GM19438 (cell line): ENCODE measurements at regions not wholly inside any gene's neighbourhood (a gene's known extent, or its start where the extent isn't known, plus 50 kb on each side); places are given as distances from the start of the nearest gene placed in this dataset.

Experiments used
- ATAC-seq: cut with Tn5 transposase; IDR thresholded peaks from one replicate; pipeline ENCODE4 v1.9.1; 2021; ENCODE audit warnings: low read depth; ENCODE audit not compliant: unreplicated experiment

DNA sequence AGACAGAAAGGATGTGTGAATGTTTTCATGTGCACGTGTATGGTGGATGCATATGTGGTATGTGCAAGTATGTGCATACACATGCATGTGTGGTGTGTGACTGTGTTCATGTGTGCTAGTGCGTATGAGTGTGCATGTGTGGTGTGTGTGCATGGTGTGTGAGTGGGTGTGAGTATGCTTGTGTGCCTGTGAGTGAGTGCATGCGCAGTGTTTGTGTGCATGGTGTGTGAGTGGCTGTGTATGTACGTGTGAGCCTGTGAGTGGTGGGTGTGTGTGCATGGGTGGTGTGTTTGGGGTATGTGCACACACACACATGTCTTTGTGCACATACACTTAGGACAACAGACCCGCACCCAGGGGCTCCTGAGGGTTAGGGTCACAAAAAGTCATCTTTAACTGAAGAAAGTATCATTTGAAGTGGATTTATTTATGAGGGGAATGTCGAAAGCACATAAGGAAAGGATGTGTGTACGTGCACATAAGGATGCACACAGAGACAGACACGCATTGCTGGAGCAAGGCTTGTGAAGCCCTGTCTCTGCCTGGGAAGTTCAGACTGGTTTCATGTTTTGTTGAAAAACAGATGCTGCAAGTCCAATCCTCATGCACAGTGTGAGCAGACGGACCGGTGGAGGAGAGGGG lies 237.0 kb downstream of the SYK start:
- no peak for ATAC-seq

DNA sequence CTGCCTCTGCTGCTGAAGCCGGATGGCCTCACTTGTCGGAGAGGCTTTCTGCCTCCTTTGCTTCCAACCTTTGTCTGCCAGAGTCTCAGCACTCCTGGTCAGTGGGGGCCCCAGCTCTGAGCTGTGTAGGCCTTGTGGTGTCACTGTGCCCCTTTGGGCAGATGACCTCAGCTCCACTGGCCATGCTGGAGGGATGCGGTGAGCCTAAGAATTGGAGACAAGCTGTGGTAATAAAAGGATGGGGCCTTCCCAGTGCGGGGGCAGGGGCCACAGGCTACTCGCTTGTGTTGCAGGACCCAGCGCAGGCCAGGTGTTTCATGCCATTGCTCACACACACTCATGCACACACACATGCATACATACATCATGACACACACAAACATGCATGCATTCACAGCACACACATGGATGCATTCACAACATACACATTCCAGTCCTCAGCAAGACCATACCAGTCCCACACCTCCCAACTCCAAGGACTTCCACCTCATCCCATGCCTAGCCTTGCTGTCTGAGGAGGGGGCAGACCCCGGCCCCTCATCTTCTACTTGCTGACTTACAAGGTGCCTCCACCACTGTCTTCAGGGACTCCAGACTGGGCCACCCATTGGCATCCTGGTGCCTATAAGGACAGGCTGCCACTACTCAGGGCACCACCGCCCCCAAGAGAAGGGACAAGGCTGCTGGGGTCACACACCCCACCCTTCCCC lies 237.7 kb downstream of the SYK start:
- ATAC-seq, result no peak

- ATAC-seq, result no peak
These were observed 238.2 kb downstream of the SYK start for GRCh38 chr9:91039835-91040140.

DNA sequence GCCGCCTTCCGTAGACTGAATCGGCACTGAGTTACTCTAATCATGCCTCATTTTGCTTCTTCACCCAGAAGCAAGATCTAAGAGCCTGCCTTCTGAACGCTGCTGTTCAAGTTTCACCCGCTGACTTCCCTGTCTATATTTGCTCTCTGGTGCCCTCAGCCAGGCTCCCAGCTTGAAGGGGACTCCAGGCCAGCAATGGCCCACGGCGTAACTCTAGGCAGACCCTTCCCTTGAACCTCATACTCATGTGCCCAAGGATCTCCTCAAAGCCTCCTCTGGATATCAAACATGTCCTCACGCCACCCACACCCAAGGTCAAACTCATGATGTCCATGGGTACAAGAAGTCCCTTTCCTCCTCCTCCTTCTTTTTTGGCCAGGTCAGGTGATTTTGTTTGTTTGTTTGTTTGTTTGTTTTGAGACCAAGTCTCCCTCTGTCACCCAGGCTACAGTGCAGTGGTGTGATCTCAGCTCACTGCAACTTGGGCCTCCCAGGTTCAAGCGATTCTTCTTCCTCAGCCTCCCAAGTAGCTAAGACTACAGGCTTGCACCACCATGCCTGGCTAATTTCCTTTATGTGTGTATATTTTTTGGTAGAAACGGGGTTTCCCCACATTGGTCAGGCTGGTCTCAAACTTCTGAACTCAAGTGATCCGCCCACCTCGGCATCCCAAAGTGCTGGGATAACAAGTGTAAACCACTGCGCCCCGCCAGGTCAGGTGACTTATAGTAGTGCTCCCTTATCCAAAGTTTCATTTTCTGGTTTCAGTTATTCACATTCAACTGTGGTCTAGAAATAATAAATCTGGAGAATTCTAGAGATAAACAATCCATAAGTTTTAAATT lies 239.0 kb downstream of the SYK start:
- ATAC-seq, result no peak

- ATAC-seq, result no peak
These were observed 240.4 kb downstream of the SYK start for GRCh38 chr9:91042024-91042423.

- ATAC-seq, result no peak
These were observed 240.9 kb downstream of the SYK start for GRCh38 chr9:91042541-91042940.

- ATAC-seq, result no peak
These were observed 241.6 kb downstream of the SYK start for GRCh38 chr9:91043056-91043810.

- ATAC-seq, result no peak
These were observed 242.2 kb downstream of the SYK start for GRCh38 chr9:91043811-91044175.

DNA sequence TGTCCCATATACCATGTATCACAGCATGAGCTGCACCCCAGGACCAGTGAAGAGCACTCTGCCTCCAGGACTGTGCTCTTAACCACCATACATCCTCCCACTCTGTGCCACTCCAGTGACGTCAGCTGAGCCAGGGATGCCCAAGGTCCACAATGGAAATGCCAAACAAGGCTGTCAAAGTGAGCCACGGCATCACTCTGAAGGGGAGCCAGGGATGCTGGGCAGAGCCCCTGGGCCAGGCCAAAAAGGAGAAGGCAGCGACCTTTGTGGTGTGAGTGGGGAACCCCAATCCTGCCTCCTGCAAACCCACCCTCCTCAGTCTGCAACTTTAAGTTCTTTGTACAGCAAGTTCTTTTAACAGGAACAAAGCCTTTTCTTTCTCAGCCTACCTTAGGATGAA lies 242.7 kb downstream of the SYK start:
- ATAC-seq, result no peak

DNA sequence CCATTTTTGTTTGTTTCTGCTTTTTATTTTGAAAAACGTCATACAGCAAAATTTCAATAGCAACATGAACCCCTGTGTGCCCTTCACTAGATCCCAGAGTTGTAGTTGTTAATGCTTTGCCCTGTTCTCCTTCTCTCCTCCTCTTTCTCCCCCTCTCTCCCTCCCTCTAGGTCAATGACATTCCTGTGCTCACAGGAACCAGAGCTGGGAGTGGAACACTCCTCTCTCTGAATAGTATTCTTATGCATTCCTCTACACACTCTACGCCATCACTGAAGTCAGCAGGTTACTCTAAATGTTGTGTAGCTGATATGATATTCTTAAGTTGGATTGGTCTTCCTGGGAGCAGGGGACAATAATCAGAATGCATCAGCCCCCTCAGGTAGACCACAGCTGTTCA lies 243.4 kb downstream of the SYK start:
- no peak for ATAC-seq

DNA sequence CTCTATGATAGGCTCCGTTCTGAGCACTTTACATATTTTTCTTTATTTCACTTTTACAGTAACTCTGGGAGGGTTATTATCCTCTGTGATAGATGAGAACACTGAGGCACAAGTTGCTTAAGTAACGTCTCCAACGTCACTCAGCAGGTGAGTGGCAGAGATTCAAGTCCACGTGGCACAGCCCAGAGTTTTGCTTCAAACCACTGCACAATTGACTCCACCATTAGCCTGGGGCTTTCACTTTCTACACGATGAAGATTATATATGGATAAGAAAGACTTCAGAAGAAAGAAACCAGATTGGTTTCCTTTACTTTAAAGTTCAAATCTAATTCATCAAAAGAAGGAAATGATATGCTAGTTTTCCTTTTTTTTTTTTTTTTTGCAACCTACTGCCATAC lies 245.9 kb downstream of the SYK start:
- ATAC-seq, result no peak

DNA sequence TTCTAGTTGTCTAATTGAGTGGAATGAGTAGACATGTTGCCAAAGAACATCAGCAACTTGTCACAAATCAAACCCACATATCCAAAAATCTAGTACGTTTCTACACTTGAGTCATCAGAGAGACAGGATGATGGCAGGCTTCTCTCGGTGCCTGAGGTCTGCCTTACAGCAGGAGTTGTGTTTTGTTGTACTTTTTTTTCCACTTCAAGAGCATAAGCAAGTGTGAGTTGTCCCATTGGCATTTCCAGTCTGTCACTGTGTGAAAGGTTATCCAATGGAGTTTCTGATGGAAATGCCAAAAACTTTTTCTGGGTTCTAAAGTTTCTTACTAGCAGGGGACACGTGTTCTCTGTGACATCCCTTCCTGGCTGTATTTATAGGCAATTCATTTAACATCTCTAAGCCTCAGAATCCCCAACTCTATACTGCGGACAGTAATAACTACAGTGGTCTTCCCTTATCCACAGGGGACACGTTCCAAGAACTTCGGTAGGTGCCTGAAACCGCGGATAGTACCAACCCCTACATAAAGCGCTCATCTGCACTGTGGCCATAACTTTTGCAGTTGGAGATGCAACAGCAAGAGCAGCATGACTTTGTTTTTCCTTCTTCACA lies 246.5 kb downstream of the SYK start:
- ATAC-seq, result no peak

GRCh38 chr9:91048749-91049148 lies 247.1 kb downstream of the SYK start:
- ATAC-seq, result no peak

DNA sequence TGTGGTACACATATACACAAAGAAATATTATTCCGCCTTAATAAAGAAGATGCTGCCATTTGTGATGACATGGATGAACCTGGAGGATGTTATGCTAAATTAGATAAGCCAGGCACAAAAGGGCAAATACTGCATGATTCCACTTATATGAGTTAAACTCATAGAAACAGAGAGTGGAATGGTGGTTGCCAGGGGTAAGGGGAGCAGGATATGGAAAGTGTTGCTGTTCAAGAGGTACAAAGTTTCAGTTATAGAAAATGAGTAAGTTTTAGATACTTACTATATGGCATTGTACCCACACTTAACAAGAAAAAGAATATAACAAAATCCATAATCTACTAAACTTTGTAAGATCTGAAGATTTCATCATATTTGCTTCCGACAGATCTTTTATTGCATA lies 252.2 kb downstream of the SYK start:
- ATAC-seq, result no peak

GRCh38 chr9:91055845-91056244 lies 254.2 kb downstream of the SYK start:
- no peak for ATAC-seq

- no peak for ATAC-seq
These were observed 254.9 kb downstream of the SYK start for GRCh38 chr9:91056486-91056885.

DNA sequence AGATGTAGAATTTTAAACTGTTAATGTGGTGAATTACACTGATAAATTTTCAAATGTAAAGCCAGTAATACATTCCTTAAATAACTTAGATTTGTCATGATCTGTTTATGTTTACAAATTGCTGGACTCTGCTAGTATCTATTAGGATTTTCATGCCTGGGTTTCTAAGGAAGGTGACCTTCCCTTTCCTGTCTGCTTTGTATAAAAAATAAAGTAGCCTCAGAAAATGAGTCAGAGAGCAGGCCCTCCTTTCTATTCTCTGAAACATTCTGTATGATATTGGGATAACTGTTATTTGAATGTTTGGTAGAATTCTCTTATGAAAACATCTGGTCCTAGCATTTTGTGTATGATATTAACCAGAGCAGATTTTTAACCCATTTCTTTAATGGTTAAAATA lies 255.3 kb downstream of the SYK start:
- no peak for ATAC-seq

- ATAC-seq, result no peak
These were observed 258.1 kb downstream of the SYK start for GRCh38 chr9:91059713-91060112.

DNA sequence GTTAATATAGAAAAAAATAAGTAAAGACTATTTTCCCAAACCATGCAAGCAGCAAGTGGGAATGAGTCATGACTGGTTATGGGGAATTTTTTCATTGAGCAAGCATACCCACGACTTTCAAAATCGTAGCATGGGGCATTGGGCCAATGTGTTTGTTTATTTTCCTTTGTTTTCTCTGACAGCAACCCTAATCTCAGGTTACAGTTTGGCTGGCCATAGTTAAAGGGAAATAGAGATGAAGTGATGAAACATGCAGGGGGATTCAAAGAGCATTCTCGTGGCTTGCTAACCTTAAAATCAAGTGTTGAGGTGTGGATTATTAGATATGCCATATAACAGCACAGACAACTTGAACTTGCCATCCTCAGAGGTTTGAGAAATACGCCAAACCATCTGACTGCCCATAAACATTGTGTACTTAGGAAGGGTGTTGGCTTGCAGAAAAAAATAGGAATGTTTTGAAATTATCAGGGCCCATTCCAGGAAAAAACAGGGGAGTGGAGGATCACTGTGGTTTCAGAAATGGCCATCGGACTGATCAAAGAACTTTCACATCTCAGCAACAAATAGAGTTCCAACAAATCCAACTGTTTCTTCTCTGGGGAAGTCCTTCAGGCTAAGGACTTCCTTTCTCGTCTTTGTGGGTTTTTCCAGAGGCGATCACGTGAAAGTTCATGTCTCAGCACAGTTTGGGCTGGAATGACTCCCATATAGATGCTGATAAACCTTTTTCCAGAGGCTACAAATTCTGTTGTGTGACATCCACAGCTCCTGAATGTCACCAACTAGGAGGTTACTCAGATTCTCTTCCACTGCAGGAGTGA lies 259.1 kb downstream of the SYK start:
- no peak for ATAC-seq

DNA sequence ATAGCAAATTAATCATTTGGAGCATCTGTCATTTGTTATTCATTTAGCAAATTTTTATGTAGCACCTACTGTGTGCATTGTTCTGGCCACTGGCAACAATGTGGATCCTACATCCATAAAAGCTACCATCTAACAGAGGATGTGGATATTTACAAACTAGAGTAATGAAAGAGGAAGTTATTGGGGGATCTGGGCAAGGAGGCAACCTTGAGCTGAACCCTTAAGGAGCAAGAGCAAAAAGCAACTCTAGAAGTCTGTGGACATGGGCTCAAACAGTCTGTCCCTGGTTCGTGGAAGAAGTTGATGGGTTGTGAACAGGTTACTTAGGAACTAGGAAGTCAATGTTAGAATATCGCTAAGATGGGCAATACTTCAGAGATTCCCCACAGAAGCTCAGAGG lies 259.9 kb downstream of the SYK start:
- no peak for ATAC-seq
